PC-3 (cell line): ENCODE measurements at regions not wholly inside any gene's neighbourhood (a gene's known extent, or its start where the extent isn't known, plus 50 kb on each side); places are given as distances from the start of the nearest gene placed in this dataset.

Source experiments
- ATAC-seq: fragments of 200-7000 bp; cut with Tn5 transposase; 2 replicates; pipeline ENCODE4 v1.9.1; 2020; ENCODE audit warnings: mild to moderate bottlenecking, moderate library complexity
- BruUV-seq: library from RNA; stranded (reverse); fragments of 400-500 nt; replicated peaks from 2 replicates; lab custom pipeline; 2021; lab: Mats Ljungman, UMichigan
- CTCF ChIA-PET: fragments of 300-600 bp; sonication (Branson Sonifier 250); formaldehyde crosslinking; loops from one replicate; lab custom pipeline; 2022; ENCODE audit warnings: antibody characterized with exemption; lab: Charles Lee
- POLR2A ChIA-PET: fragments of 300-600 bp; sonication (Branson Sonifier 250); formaldehyde crosslinking; loops from one replicate; lab custom pipeline; 2022; ENCODE audit warnings: antibody characterized with exemption; ENCODE audit not compliant: unreplicated experiment; lab: Charles Lee
- DNase-seq: peaks from one replicate; pipeline ENCODE4 v3.0.0-alpha.2; 2015
- H2AFZ ChIP-seq: fragments of 300-600 bp; sonication (generic); 2 replicates; pipeline ENCODE4 v1.6.0; 2016; ENCODE audit warnings: antibody characterized with exemption, low read length
- H3F3A ChIP-seq: fragments of 300-600 bp; sonication (generic); one replicate; pipeline ENCODE4 v1.6.0; 2017; ENCODE audit warnings: antibody characterized with exemption, low read length, control low read depth, mild to moderate bottlenecking; ENCODE audit not compliant: unreplicated experiment
- H3K27ac ChIP-seq: fragments of 300-600 bp; sonication (generic); 2 replicates; pipeline ENCODE4 v1.5.1; 2016; ENCODE audit warnings: mild to moderate bottlenecking, low read length
- H3K27me3 ChIP-seq: fragments of 300-600 bp; sonication (generic); 2 replicates; pipeline ENCODE4 v1.6.1; 2016; ENCODE audit warnings: low read length, mixed read lengths
- H3K36me3 ChIP-seq: fragments of 300-600 bp; sonication (generic); 2 replicates; pipeline ENCODE4 v1.6.1; 2016; ENCODE audit warnings: low read depth, mixed run types, low read length, mixed read lengths
- H3K4me1 ChIP-seq: fragments of 300-600 bp; sonication (generic); 2 replicates; pipeline ENCODE4 v1.5.1; 2016; ENCODE audit warnings: low read length; ENCODE audit not compliant: insufficient read depth
- H3K4me2 ChIP-seq: fragments of 300-600 bp; sonication (generic); 2 replicates; pipeline ENCODE4 v1.6.0; 2016; ENCODE audit warnings: low read length
- H3K4me3 ChIP-seq: fragments of 300-600 bp; sonication (generic); 2 replicates; pipeline ENCODE4 v1.5.1; 2016; ENCODE audit warnings: mild to moderate bottlenecking, low read length, mixed read lengths
- H3K79me2 ChIP-seq: fragments of 300-600 bp; sonication (generic); 2 replicates; pipeline ENCODE4 v1.6.1; 2017; ENCODE audit warnings: low read length, mixed read lengths
- H3K9ac ChIP-seq: fragments of 300-600 bp; sonication (generic); 2 replicates; pipeline ENCODE4 v1.6.0; 2016; ENCODE audit warnings: mild to moderate bottlenecking, low read length
- H3K9me2 ChIP-seq: fragments of 300-600 bp; sonication (generic); replicated peaks from 2 replicates; pipeline ENCODE4 v1.6.1; 2016; ENCODE audit warnings: mixed run types, low read length, mixed read lengths
- H3K9me3 ChIP-seq: fragments of 300-600 bp; sonication (generic); 2 replicates; pipeline ENCODE4 v1.6.1; 2016; ENCODE audit warnings: low read length, mixed read lengths
- H4K20me1 ChIP-seq: fragments of 300-600 bp; sonication (generic); 2 replicates; pipeline ENCODE4 v1.6.1; 2016; ENCODE audit warnings: low read length, mixed read lengths
- EZH2 ChIP-seq: fragments of 300-600 bp; sonication (generic); IDR thresholded peaks from one replicate; pipeline ENCODE4 v1.6.1; 2017; ENCODE audit warnings: antibody characterized with exemption, mild to moderate bottlenecking, low read length; ENCODE audit not compliant: unreplicated experiment
- EZH2phosphoT487 ChIP-seq: fragments of 300-600 bp; sonication (generic); IDR thresholded peaks from 2 replicates; pipeline ENCODE4 v1.6.1; 2018; ENCODE audit warnings: mild to moderate bottlenecking, antibody characterized with exemption, low read length, borderline replicate concordance
- intact Hi-C: fragments of 100-400 bp; cut with micrococcal nuclease; formaldehyde crosslinking; loops from 2 replicates; pipeline ENCODE4 v1.9.0; 2023
- TF ChIP-seq, protein P1 (sequence below): fragments of 300-600 bp; sonication (generic); conservative IDR thresholded peaks from 2 replicates; pipeline ENCODE4 v1.5.1; 2017; ENCODE audit warnings: antibody characterized with exemption, low read depth, mild to moderate bottlenecking, low read length

GRCh38 chr15:87715252-87715651 is 541.3 kb downstream of the NTRK3 start:
- no peaks in the 10 kb centered on the region for H4K20me1 ChIP-seq
- H3K9ac ChIP-seq: no peak overlapping the region
- no peak overlapping the region for H3K27ac ChIP-seq
- no peak for DNase-seq
- H3K4me1 ChIP-seq: no peaks in the 10 kb centered on the region
- ChIA-PET CTCF (no interaction called here), POLR2A (no interaction called here)
- no peaks in the 10 kb centered on the region for H3F3A ChIP-seq
- no peak overlapping the region for H3K4me2 ChIP-seq
- H2AFZ ChIP-seq: no peak overlapping the region
- H3K4me3 ChIP-seq: no peak overlapping the region
- ATAC-seq: no peak
- BruUV-seq: no TSS peak
- no peaks in the 10 kb centered on the region for H3K9me2 ChIP-seq
- H3K36me3 ChIP-seq: no peaks in the 10 kb centered on the region
- H3K79me2 ChIP-seq: no peaks in the 10 kb centered on the region
- TF ChIP-seq, protein P1, sequence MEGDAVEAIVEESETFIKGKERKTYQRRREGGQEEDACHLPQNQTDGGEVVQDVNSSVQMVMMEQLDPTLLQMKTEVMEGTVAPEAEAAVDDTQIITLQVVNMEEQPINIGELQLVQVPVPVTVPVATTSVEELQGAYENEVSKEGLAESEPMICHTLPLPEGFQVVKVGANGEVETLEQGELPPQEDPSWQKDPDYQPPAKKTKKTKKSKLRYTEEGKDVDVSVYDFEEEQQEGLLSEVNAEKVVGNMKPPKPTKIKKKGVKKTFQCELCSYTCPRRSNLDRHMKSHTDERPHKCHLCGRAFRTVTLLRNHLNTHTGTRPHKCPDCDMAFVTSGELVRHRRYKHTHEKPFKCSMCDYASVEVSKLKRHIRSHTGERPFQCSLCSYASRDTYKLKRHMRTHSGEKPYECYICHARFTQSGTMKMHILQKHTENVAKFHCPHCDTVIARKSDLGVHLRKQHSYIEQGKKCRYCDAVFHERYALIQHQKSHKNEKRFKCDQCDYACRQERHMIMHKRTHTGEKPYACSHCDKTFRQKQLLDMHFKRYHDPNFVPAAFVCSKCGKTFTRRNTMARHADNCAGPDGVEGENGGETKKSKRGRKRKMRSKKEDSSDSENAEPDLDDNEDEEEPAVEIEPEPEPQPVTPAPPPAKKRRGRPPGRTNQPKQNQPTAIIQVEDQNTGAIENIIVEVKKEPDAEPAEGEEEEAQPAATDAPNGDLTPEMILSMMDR: no peak
- no peak for TF ChIP-seq EZH2
- TF ChIP-seq EZH2phosphoT487: no peak
- no peaks in the 10 kb centered on the region for H3K27me3 ChIP-seq
- H3K9me3 ChIP-seq: no peaks in the 10 kb centered on the region
- intact Hi-C loops: no loop called here

DNA sequence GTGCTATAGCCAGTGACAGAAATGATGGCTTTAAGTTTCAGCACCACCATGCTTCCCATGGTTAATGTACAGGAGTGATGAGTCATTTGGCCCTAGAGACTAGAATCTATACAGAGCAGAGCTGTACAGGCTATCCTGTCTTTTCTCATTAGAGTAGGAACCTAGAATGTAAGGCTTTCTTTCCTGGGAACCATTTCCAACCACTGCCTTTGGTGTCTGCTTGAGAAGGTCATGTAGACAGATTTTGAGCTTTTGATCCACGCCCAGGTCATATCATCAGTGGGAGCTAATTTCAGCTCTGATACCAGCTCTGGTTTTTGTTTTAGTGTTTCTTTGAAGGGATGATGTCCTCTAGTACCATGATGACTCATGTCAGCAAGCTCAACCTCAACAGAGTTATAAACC is 543.1 kb downstream of the NTRK3 start:
- Histone ChIP-seq H3K9ac (no peak overlapping the region), H3K4me2 (no peak overlapping the region), H3F3A (no peaks in the 10 kb centered on the region), H3K9me3 (no peaks in the 10 kb centered on the region), H3K27me3 (no peaks in the 10 kb centered on the region), H4K20me1 (no peaks in the 10 kb centered on the region), H3K27ac (no peak overlapping the region), H3K4me1 (no peaks in the 10 kb centered on the region), H3K79me2 (no peaks in the 10 kb centered on the region), H2AFZ (no peak overlapping the region), H3K4me3 (no peak overlapping the region), H3K9me2 (no peaks in the 10 kb centered on the region), H3K36me3 (no peaks in the 10 kb centered on the region)
- no peak for DNase-seq
- no peak for ATAC-seq
- TF ChIP-seq, protein P1: no peak
- TF ChIP-seq EZH2: no peak
- no peak for TF ChIP-seq EZH2phosphoT487
- POLR2A ChIA-PET: no interaction called here
- CTCF ChIA-PET: no interaction called here
- BruUV-seq: no TSS peak
- intact Hi-C loops: no loop called here

DNA sequence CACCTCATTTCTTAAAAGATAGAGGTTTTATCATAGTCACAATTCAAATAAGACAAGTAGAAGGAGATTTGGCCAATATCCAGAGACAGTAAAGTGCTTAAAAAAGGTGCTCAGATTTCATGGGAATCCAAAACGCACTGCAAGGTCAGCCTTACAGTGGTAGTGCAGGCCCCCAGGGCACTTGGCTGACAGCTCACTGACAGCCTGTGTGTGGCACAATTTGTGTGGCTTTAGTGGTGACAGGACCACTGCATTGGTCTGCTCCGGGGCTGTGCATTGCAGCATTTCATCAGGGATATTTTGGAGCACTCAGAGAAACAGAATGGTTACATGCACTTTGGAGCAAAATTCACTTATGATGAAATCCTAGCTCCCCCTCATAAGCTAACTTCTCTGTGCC is 544.3 kb downstream of the NTRK3 start:
- ChIA-PET CTCF (no interaction called here), POLR2A (no interaction called here)
- Histone ChIP-seq H4K20me1 (no peaks in the 10 kb centered on the region), H3K36me3 (no peaks in the 10 kb centered on the region), H3K27ac (no peak overlapping the region), H3K9me2 (no peaks in the 10 kb centered on the region), H3K79me2 (no peaks in the 10 kb centered on the region), H3K27me3 (no peaks in the 10 kb centered on the region), H3K4me1 (no peaks in the 10 kb centered on the region), H3F3A (no peaks in the 10 kb centered on the region), H3K4me3 (no peak overlapping the region), H3K9ac (no peak overlapping the region), H2AFZ (no peak overlapping the region), H3K9me3 (no peaks in the 10 kb centered on the region), H3K4me2 (no peak overlapping the region)
- peak; percentile 39 for DNase-seq
- intact Hi-C loops: no loop called here
- ATAC-seq: no peak
- no peak for TF ChIP-seq EZH2phosphoT487
- no TSS peak for BruUV-seq
